ENCODE measurements at regions not wholly inside any gene's neighbourhood (a gene's known extent, or its start where the extent isn't known, plus 50 kb on each side); places are given as distances from the start of the nearest gene placed in this dataset.
"Not testable (repeated sequence)": the region's sequence is repeated elsewhere in the genome, so short reads cannot be mapped to it uniquely, and the experiment has no call there.

GRCh38 chr5:118378959-118379358 is 609.4 kb downstream of the DTWD2 start:
- no peak for DNase-seq (ENCODE audit: low read depth)

GRCh38 chr5:118377420-118377819 is 610.9 kb downstream of the DTWD2 start:
- no peak for DNase-seq (ENCODE audit: low read depth)

- no peak for DNase-seq (ENCODE audit: low read depth)
These were observed 616.1 kb downstream of the DTWD2 start for GRCh38 chr5:118371973-118372831.

- DNase-seq (ENCODE audit: low read depth), result no peak
These were observed 621.9 kb downstream of the DTWD2 start for GRCh38 chr5:118366429-118366828.

- DNase-seq (ENCODE audit: low read depth), result no peak
These were observed 622.6 kb downstream of the DTWD2 start for GRCh38 chr5:118365718-118366117.

GRCh38 chr5:118354797-118355196 is 633.5 kb downstream of the DTWD2 start:
- no peak for DNase-seq (ENCODE audit: low read depth)

GRCh38 chr5:118353970-118354369 is 634.4 kb downstream of the DTWD2 start:
- DNase-seq (ENCODE audit: low read depth), result no peak

- DNase-seq (ENCODE audit: low read depth), result no peak
These were observed 651.9 kb downstream of the DTWD2 start for GRCh38 chr5:118336468-118336867.

GRCh38 chr5:118327389-118327788 is 661.0 kb downstream of the DTWD2 start:
- DNase-seq (ENCODE audit: low read depth), result no peak

GRCh38 chr5:118326481-118327045 is 661.8 kb downstream of the DTWD2 start:
- DNase-seq (ENCODE audit: low read depth), result no peak

GRCh38 chr5:118325931-118326330 is 662.4 kb downstream of the DTWD2 start:
- DNase-seq (ENCODE audit: low read depth), result no peak

GRCh38 chr5:118323723-118324122 is 664.6 kb downstream of the DTWD2 start:
- DNase-seq (ENCODE audit: low read depth), result not testable (repeated sequence)

- no peak for DNase-seq (ENCODE audit: low read depth)
These were observed 667.3 kb downstream of the DTWD2 start for GRCh38 chr5:118321081-118321480.

GRCh38 chr5:118320121-118320520 is 668.2 kb downstream of the DTWD2 start:
- DNase-seq (ENCODE audit: low read depth), result no peak

- no peak for DNase-seq (ENCODE audit: low read depth)
These were observed 673.4 kb downstream of the DTWD2 start for GRCh38 chr5:118314931-118315330.

GRCh38 chr5:118311103-118311819 is 677.1 kb downstream of the DTWD2 start:
- DNase-seq (ENCODE audit: low read depth), result no peak

GRCh38 chr5:118310401-118310800 is 677.9 kb downstream of the DTWD2 start:
- no peak for DNase-seq (ENCODE audit: low read depth)

GRCh38 chr5:118303296-118303695 is 685.1 kb downstream of the DTWD2 start:
- DNase-seq (ENCODE audit: low read depth), result no peak

- DNase-seq (ENCODE audit: low read depth), result no peak
These were observed 685.6 kb downstream of the DTWD2 start for GRCh38 chr5:118302786-118303185.

- no peak for DNase-seq (ENCODE audit: low read depth)
These were observed 686.7 kb downstream of the DTWD2 start for GRCh38 chr5:118301696-118302095.

- no peak for DNase-seq (ENCODE audit: low read depth)
These were observed 693.3 kb downstream of the DTWD2 start for GRCh38 chr5:118295045-118295444.

- DNase-seq (ENCODE audit: low read depth), result no peak
These were observed 695.0 kb downstream of the DTWD2 start for GRCh38 chr5:118293378-118293777.

GRCh38 chr5:118290204-118290603 is 698.1 kb downstream of the DTWD2 start:
- no peak for DNase-seq (ENCODE audit: low read depth)
